ENCODE measurements at regions not wholly inside any gene's neighbourhood (a gene's known extent, or its start where the extent isn't known, plus 50 kb on each side); places are given as distances from the start of the nearest gene placed in this dataset.

GRCh38 chr14:86602263-86602662, 1072.3 kb downstream of the FLRT2 start:
- TF ChIP-seq CTCF (IDR thresholded peaks at IDR 0.05) (no peak), POLR2A (IDR thresholded peaks at IDR 0.05) (no peak)

Measured in right lobe of liver (tissue), 4 donors.